ENCODE measurements at regions not wholly inside any gene's neighbourhood (a gene's known extent, or its start where the extent isn't known, plus 50 kb on each side); places are given as distances from the start of the nearest gene placed in this dataset.

DNA sequence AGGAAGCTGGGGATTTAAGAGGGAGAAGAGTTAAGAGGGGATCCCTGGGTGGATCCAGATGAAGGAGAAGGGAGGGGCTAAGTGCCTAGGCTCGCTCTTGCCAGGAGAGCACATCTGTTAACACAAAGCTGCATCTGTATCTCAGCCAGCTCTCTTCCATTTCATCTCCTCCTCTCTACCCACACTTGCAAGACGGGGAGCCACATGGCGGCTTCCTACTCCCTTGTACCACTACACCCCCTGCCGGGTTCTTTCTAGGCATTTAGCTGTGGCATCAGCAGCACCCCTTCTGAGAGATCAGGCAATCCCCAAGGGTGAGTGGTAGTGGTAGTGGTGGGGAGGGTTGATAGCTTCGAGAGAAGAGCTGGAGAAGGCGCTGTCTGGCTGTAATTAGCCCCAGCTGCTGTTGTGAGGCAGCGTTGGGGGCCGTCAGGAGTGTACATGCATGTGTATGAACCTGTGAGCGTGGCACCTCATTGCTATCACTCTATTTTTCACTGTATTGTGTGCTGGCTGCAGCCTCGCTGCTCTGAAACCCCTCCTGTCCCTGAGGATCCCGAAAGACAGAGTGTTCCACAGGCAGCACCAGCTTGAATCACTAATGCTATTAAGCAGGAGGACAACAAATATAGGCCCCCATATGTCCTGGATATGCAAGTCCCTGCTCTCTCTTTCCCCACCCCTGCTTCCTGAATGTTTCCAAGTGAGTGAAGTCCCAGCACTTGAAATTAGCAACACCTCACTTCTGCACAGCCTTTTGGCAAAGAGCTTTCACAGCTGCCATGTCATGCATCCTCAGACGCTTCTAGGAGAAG, 73.7 kb downstream of the RTL9 start:
- DNase-seq (ENCODE audit: low read depth, low spot score): no peak
- Histone ChIP-seq H3K36me3 (ENCODE audit: control insufficient read depth in 2 of 2, extremely low read depth in 1 of 2, insufficient read depth in 2 of 2, low read length in 2 of 2) (no peaks in the 10 kb centered on the region), H3K4me2 (ENCODE audit: insufficient read depth, low read length) (no peak overlapping the region), H3K4me1 (ENCODE audit: control insufficient read depth, extremely low read depth, insufficient read depth, low read length) (no peaks in the 10 kb centered on the region), H3K27me3 (ENCODE audit: control insufficient read depth in 2 of 2, insufficient read depth in 2 of 2, low read length in 2 of 2) (peaks cover 0 to 5% of the 10 kb centered on the region in 2 experiments), H3K79me2 (ENCODE audit: control insufficient read depth, insufficient read depth, low read length) (no peaks in the 10 kb centered on the region), H3K9ac (replicated peaks; ENCODE audit: extremely low read depth, insufficient read depth, low read length) (no peak overlapping the region), H2AFZ (ENCODE audit: low read depth, low read length) (no peak overlapping the region), H3K9me1 (replicated peaks; ENCODE audit: control insufficient read depth, extremely low read depth, insufficient read depth, low read length) (no peaks in the 10 kb centered on the region), H3K9me3 (replicated peaks; ENCODE audit: control insufficient read depth, insufficient read depth, low read length) (no peaks in the 10 kb centered on the region), H4K20me1 (replicated peaks; ENCODE audit: control insufficient read depth, extremely low read depth, insufficient read depth, low read length) (no peaks in the 10 kb centered on the region), H3K4me3 (replicated peaks in 1 of 3; ENCODE audit: insufficient read depth in 1 of 3, low read depth in 1 of 3, low read length in 3 of 3) (no peak overlapping the region), H3K27ac (ENCODE audit: insufficient read depth, low read depth, low read length) (no peak overlapping the region)
- intact Hi-C loops (cut with micrococcal nuclease): no loop called here
- dilution Hi-C loops (cut with MboI; ENCODE audit: extremely low pct_ligation_motif_present, low sequenced_read_pairs): no loop called here
- ChIA-PET POLR2A (no interaction called here), CTCF (interaction anchor here (1.1 to 1.2 kb wide), 2 partner anchors 19 to 286 kb away, joined by 3 to 4 read pairs; no protein-coding TSS in a partner anchor)
- no peak for FAIRE-seq
- TF ChIP-seq GATA2 (IDR thresholded peaks at IDR 0.05; ENCODE audit: insufficient read depth, insufficient read length, low read depth, low read length) (no peak), EZH2 (IDR thresholded peaks at IDR 0.05; ENCODE audit: borderline replicate concordance, low read depth, low read length, severe bottlenecking) (no peak), FOS (IDR thresholded peaks at IDR 0.05; ENCODE audit: borderline replicate concordance, insufficient read depth, low read length) (no peak), JUN (IDR thresholded peaks at IDR 0.05; ENCODE audit: borderline replicate concordance, insufficient read depth, insufficient read length, low read depth) (no peak), MYC (IDR thresholded peaks at IDR 0.05; ENCODE audit: low read depth, low read length) (no peak), POLR2AphosphoS5 (IDR thresholded peaks at IDR 0.05; ENCODE audit: insufficient read depth, low read depth, low read length) (no peak)
- TF ChIP-seq, protein P1, sequence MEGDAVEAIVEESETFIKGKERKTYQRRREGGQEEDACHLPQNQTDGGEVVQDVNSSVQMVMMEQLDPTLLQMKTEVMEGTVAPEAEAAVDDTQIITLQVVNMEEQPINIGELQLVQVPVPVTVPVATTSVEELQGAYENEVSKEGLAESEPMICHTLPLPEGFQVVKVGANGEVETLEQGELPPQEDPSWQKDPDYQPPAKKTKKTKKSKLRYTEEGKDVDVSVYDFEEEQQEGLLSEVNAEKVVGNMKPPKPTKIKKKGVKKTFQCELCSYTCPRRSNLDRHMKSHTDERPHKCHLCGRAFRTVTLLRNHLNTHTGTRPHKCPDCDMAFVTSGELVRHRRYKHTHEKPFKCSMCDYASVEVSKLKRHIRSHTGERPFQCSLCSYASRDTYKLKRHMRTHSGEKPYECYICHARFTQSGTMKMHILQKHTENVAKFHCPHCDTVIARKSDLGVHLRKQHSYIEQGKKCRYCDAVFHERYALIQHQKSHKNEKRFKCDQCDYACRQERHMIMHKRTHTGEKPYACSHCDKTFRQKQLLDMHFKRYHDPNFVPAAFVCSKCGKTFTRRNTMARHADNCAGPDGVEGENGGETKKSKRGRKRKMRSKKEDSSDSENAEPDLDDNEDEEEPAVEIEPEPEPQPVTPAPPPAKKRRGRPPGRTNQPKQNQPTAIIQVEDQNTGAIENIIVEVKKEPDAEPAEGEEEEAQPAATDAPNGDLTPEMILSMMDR (IDR thresholded peaks at IDR 0.05; ENCODE audit: extremely low read depth in 1 of 2, insufficient read depth in 1 of 2, low read depth in 1 of 2, low read length in 2 of 2): no peak
- TF ChIP-seq, protein P2, sequence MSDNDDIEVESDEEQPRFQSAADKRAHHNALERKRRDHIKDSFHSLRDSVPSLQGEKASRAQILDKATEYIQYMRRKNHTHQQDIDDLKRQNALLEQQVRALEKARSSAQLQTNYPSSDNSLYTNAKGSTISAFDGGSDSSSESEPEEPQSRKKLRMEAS (IDR thresholded peaks at IDR 0.05; ENCODE audit: insufficient read depth, insufficient read length): no peak
- no TSS peak for BruUV-seq (replicated peaks)
